Progenitor cell of endocrine pancreas (in vitro differentiated cells): ENCODE measurements at regions not wholly inside any gene's neighbourhood (a gene's known extent, or its start where the extent isn't known, plus 50 kb on each side); places are given as distances from the start of the nearest gene placed in this dataset.

Experiments
- DNase-seq: peaks from one replicate; pipeline ENCODE4 v3.0.0; 2021; ENCODE audit warnings: low spot score; ENCODE audit not compliant: unreplicated experiment
- H3K27ac Mint-ChIP-seq: 2 replicates; pipeline ENCODE4 v1.8.0; 2021; ENCODE audit warnings: mild to moderate bottlenecking, moderate library complexity, mixed read lengths
- H3K27me3 Mint-ChIP-seq: 2 replicates; pipeline ENCODE4 v1.8.0; 2021; ENCODE audit warnings: mixed read lengths
- H3K36me3 Mint-ChIP-seq: 2 replicates; pipeline ENCODE4 v1.8.0; 2022; ENCODE audit warnings: mixed read lengths; ENCODE audit not compliant: insufficient read depth
- H3K4me1 Mint-ChIP-seq: 2 replicates; pipeline ENCODE4 v1.8.0; 2021; ENCODE audit warnings: low read depth, mixed read lengths
- H3K4me3 Mint-ChIP-seq: 2 replicates; pipeline ENCODE4 v1.8.0; 2021; ENCODE audit warnings: low read depth, mild to moderate bottlenecking, moderate library complexity, mixed read lengths
- H3K9me3 Mint-ChIP-seq: 2 replicates; pipeline ENCODE4 v1.8.0; 2021; ENCODE audit warnings: low read depth, mixed read lengths
- CTCF ChIP-seq: fragments of 200-600 bp; sonication (generic); IDR thresholded peaks from one replicate; pipeline ENCODE4 v1.5.0; 2021; ENCODE audit warnings: antibody characterized with exemption, mild to moderate bottlenecking; ENCODE audit not compliant: unreplicated experiment

DNA sequence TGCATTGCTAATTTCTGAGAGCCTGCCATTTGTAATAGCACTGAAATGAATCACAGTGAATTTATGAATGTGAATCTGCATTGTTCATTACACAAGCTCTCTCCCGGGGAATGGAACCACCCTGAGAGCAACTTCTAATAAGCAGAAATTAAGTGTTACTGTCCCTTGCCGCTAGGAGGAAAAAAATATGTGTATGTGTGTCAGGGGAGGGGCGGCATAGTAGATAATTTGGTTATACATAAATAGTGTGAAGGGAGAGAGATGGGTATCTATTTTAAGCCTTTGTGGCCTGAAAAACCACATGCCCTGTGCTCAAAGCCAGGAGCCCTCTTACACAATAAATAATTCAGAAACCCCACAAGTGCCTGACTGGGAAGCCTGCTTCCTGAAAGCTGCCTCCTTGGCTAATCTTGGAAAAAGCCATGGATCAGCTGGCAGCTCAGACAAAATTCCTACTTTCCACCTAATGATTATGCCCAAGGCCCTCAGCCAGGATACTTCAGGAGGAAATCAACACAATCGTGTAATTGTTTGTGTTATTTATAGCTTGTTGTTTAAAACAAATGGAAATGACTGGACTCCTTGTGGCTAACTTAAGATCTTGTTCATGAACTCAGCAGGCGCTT is 366.2 kb upstream of the KITLG start:
- Mint-ChIP-seq H3K27me3 (no peaks in the 10 kb centered on the region), H3K27ac (peak overlapping the region; percentile 35), H3K9me3 (no peaks in the 10 kb centered on the region), H3K36me3 (no peaks in the 10 kb centered on the region), H3K4me1 (peaks cover 2% of the 10 kb centered on the region), H3K4me3 (no peak overlapping the region)
- no peak for TF ChIP-seq CTCF
- DNase-seq = no peak

GRCh38 chr12:88945051-88945732 is 364.9 kb upstream of the KITLG start:
- H3K27ac Mint-ChIP-seq = no peak overlapping the region
- TF ChIP-seq CTCF = no peak
- no peak for DNase-seq
- peaks cover 2% of the 10 kb centered on the region for H3K4me1 Mint-ChIP-seq
- H3K27me3 Mint-ChIP-seq = no peaks in the 10 kb centered on the region
- H3K36me3 Mint-ChIP-seq = no peaks in the 10 kb centered on the region
- H3K4me3 Mint-ChIP-seq = no peak overlapping the region
- H3K9me3 Mint-ChIP-seq = peaks cover 3% of the 10 kb centered on the region

DNA sequence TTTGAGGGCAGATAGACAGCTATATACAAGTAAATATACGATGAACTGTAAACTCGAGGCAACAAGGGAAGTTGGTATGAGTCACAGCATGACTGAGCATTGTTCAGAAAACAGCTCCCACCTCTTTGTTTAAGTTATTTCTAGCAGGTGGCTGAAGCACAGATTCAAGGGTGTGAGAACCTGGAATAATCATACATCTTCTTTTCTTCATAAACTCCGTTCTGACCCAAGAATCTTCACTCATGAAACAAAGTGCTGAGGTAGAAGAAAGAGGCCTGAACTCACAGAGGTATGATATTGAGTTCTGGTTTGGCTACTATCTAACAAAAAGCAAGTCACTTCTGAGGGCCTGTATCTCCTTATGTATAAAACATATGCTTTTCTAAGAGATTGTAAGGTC is 364.1 kb upstream of the KITLG start:
- Mint-ChIP-seq H3K36me3 (no peaks in the 10 kb centered on the region), H3K4me3 (no peak overlapping the region), H3K27ac (no peak overlapping the region), H3K4me1 (peaks cover 2% of the 10 kb centered on the region), H3K9me3 (peaks cover 3% of the 10 kb centered on the region), H3K27me3 (no peaks in the 10 kb centered on the region)
- no peak for TF ChIP-seq CTCF
- DNase-seq = no peak

DNA sequence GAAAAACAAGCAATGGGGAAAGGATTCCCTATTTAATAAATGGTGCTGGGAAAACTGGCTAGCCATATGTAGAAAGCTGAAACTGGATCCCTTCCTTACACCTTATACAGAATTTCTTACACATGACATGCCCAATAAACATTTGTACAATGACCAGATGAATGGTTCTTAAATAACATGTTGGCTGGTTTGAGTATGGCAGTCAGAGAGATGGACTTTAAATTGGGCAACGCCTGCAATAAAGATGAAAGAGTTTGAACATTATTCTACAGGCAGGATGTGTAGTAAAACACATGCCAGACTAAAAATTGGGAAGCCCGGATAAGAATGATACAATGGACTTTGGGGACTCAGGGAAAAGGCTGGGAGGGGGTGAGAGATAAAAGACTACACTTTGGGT is 360.6 kb upstream of the KITLG start:
- no peak overlapping the region for H3K27ac Mint-ChIP-seq
- H3K27me3 Mint-ChIP-seq = no peaks in the 10 kb centered on the region
- no peaks in the 10 kb centered on the region for H3K4me1 Mint-ChIP-seq

DNA sequence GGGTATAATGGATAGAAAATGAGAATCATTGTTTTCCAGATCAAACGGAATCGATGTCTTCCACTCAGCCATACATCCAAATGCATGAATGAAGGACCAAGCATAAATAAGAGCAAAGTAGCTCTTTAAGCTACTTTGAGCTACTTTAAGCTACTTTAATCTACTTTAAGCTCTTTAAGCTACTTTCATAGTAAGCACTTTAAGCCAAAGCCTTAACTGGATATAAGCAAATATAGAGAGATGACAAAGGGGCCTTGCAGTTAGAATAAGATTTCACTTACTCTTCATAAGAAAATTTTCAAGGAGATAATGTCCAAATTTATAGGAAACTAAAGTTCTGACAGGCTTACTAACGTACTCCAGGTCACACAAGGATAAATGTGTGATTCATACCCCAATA is 355.6 kb upstream of the KITLG start:
- no peak for DNase-seq
- H3K27me3 Mint-ChIP-seq = no peaks in the 10 kb centered on the region
- peaks cover 1% of the 10 kb centered on the region for H3K9me3 Mint-ChIP-seq
- H3K27ac Mint-ChIP-seq = no peak overlapping the region
- H3K36me3 Mint-ChIP-seq = no peaks in the 10 kb centered on the region
- TF ChIP-seq CTCF = no peak
- peaks cover 27% of the 10 kb centered on the region for H3K4me1 Mint-ChIP-seq
- no peak overlapping the region for H3K4me3 Mint-ChIP-seq

More for the DNA sequence above, 360.6 kb upstream of the KITLG start:
- no peak overlapping the region for H3K4me3 Mint-ChIP-seq
- DNase-seq = no peak
- TF ChIP-seq CTCF = no peak
- H3K36me3 Mint-ChIP-seq = no peaks in the 10 kb centered on the region
- peaks cover 3% of the 10 kb centered on the region for H3K9me3 Mint-ChIP-seq
